ENCODE measurements at regions not wholly inside any gene's neighbourhood (a gene's known extent, or its start where the extent isn't known, plus 50 kb on each side); places are given as distances from the start of the nearest gene placed in this dataset.
"Not testable (repeated sequence)": the region's sequence is repeated elsewhere in the genome, so short reads cannot be mapped to it uniquely, and the experiment has no call there.

DNA sequence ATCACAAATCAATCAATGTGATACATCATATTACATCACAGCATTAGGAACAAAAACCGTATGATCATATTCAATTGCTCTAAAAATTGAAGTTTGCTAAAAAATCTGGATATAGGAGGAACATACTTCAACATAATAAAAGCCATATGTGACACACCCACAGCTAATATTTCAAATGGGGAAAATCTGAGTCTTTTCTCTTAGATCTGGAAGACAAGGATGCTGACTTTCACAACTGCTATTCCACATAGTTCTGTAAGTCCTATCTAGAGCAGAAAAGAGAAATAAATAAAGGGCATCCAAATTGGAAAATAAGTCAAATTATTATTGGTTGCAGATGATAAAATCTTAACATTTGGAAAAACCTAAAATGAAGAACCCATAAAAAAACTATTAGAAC lies 256.8 kb upstream of the SGO1 start:
- no peak overlapping the region for H3K4me3 ChIP-seq
- H3K27ac ChIP-seq: no peak overlapping the region
- H3K9me3 ChIP-seq (replicated peaks in 1 of 11): no peaks in the 10 kb centered on the region
- H3K4me2 ChIP-seq: no peak overlapping the region
- no peaks in the 10 kb centered on the region for H3K27me3 ChIP-seq
- no peaks in the 10 kb centered on the region for H3K36me3 ChIP-seq
- TF ChIP-seq Cebpa-rat (IDR thresholded peaks at IDR 0.05): no peak
- no peak overlapping the region for H3K9ac ChIP-seq
- H4K20me1 ChIP-seq: no peaks in the 10 kb centered on the region
- H3K4me1 ChIP-seq: no peaks in the 10 kb centered on the region

DNA sequence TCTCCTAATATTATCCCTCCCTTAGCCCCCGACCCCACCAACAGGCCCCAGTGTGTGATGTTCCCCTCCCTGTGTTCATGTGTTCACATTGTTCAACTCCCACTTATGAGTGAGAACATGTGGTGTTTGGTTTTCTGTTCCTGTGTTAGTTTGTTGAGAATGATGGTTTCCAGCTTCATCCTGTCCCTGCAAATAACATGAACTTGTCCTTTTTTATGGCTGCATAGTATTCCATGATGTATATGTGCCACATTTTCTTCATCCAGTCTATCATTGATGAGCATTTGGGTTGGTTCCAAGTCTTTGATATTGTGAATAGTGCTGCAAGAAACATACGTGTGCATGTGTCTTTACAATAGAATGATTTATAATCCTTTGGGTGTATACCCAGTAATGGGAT lies 241.3 kb upstream of the SGO1 start:
- not testable (repeated sequence) for H3K36me3 ChIP-seq, H3K4me1 ChIP-seq, H4K20me1 ChIP-seq, H3K4me3 ChIP-seq, H3K4me2 ChIP-seq, H3K27ac ChIP-seq, H3K27me3 ChIP-seq, H3K9ac ChIP-seq
- H3K9me3 ChIP-seq (replicated peaks in 1 of 11): peaks cover 0 to 17% (median 3%) of the 10 kb centered on the region in 11 experiments; a peak in 9 of 22 replicates

DNA sequence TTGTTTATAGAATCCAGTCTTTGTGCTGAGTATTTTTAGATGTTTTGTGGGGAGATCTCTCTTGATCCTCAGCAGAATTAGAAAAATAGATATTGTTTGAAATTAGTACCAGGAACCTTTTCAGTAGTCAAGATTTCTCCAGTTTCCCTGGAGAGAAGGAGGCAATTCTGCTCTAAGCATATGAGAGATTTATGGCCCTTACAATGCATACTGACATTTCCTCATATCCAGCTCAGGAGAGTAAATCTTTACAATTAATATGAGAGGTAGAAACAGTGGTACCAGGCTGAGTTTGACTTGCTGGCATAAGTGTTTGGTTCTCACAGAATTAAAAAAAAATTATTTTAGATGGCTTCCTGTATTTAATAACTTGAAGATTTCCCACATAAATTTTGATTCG lies 239.1 kb upstream of the SGO1 start:
- no peak for TF ChIP-seq Cebpa-rat (IDR thresholded peaks at IDR 0.05)
- Histone ChIP-seq H4K20me1 (no peaks in the 10 kb centered on the region), H3K36me3 (no peaks in the 10 kb centered on the region), H3K9me3 (replicated peaks in 1 of 11) (peaks cover 0 to 17% (median 3%) of the 10 kb centered on the region in 11 experiments; a peak in 9 of 22 replicates), H3K4me3 (no peak overlapping the region), H3K27ac (no peak overlapping the region), H3K9ac (no peak overlapping the region), H3K27me3 (no peaks in the 10 kb centered on the region), H3K4me1 (no peaks in the 10 kb centered on the region), H3K4me2 (no peak overlapping the region)

DNA sequence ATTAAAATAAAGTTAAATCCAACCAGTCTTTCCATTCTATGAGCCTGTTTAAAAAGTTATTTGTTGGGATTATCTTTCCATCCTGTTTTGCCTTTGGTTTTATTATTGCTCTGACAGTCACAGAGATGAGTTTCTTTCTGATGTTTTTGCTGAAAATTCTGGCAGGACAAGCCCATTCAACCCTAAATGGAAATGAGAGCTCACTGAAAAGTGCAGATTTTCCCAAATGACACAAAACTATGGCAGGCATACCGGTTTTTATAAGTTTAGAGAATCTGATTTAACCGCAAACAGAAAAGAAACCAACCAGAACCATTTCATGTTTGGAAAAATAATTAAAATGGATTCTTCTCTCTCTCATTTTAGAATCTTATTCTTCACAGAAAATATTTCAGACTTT lies 238.1 kb upstream of the SGO1 start:
- Histone ChIP-seq H3K4me1 (no peaks in the 10 kb centered on the region), H4K20me1 (no peaks in the 10 kb centered on the region), H3K9me3 (replicated peaks in 1 of 11) (peaks cover 0 to 17% (median 3%) of the 10 kb centered on the region in 11 experiments; a peak in 9 of 22 replicates), H3K4me3 (no peak overlapping the region), H3K27me3 (no peaks in the 10 kb centered on the region), H3K27ac (no peak overlapping the region), H3K9ac (no peak overlapping the region), H3K4me2 (no peak overlapping the region), H3K36me3 (no peaks in the 10 kb centered on the region)
- TF ChIP-seq Cebpa-rat (IDR thresholded peaks at IDR 0.05): no peak

DNA sequence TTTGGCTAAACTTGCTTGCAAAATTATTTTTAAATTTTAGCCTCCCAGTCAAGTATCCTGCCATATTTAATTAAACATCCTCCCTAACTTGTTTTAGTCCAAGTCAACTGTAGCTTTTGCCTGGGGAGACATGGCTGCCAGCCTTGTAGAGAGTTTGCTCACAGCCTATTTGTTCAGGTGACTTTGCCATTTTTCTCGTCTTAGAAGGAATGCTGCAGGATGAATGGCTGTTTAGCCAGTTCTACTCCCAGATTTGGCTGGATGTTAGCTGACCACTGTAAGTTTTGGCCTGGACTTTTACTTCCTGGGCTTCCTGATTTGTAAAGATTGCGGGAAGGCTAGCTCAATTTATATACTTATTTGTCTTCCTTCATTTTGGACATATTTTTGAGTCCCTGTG lies 236.4 kb upstream of the SGO1 start:
- Histone ChIP-seq H3K9ac (no peak overlapping the region), H3K36me3 (no peaks in the 10 kb centered on the region), H4K20me1 (no peaks in the 10 kb centered on the region), H3K27me3 (no peaks in the 10 kb centered on the region), H3K4me3 (no peak overlapping the region), H3K4me1 (no peaks in the 10 kb centered on the region), H3K27ac (no peak overlapping the region), H3K9me3 (replicated peaks in 1 of 11) (peaks cover 0 to 10% (median 0%) of the 10 kb centered on the region in 11 experiments; a peak in 9 of 22 replicates), H3K4me2 (no peak overlapping the region)
- TF ChIP-seq Cebpa-rat (IDR thresholded peaks at IDR 0.05): no peak

DNA sequence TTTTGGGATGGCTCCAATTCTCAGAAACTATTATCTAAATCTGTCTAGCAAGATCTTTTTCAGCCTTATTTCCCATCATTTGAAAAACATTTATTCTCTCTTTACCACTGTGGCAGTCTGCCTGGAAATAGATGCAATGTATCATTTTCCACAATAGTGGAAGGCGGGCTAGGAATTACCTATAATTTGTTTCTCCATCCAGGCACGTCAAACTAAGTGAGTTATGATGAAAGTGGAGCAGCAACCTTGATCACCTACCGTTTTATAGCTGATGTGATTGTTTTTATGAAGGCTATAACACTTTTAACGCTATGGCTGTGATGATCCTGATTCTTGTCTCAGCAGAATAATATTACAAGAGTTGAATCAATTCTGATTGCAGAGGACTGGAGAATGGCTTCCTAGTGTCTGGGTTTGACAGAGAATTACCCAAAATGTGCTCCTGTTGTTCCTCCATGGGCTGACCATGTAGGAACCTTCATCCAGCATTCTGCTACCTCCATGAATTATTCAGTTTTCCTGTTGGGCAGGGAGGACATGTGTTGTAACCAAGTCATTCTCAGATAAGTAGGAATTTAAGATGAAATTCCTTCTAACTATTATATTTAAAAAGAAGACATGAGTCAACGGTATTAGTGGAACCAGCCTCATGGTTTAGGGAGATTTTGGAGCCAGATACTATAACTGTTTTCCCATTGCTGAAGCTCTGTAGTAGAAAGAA lies 231.5 kb upstream of the SGO1 start:
- Histone ChIP-seq H3K36me3 (no peaks in the 10 kb centered on the region), H3K4me2 (no peak overlapping the region)

DNA sequence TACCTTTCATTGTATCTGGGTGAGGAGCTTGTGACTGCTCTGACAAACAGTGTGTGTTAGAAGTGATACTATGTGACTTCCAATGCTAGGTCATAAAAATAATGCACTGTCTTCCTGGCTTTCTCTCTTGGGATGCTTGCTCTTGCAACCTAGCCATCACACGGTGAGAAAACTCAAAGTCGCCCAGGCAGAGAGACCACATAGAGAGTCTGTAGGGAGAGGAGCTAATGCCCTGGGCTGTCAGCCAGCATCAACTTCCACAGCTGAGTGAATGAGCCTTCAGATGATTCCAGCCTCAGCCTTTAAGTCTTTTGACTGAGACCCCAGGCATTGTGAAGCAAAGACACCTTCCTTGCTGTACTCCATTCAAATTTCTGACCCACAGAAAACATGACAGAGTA lies 220.6 kb upstream of the SGO1 start:
- H3K9me3 ChIP-seq (replicated peaks in 1 of 11): no peaks in the 10 kb centered on the region

More for the DNA sequence above, 231.5 kb upstream of the SGO1 start:
- Histone ChIP-seq H3K27ac (no peak overlapping the region), H4K20me1 (no peaks in the 10 kb centered on the region), H3K4me3 (no peak overlapping the region), H3K27me3 (no peaks in the 10 kb centered on the region), H3K9ac (no peak overlapping the region), H3K9me3 (replicated peaks in 1 of 11) (no peaks in the 10 kb centered on the region), H3K4me1 (no peaks in the 10 kb centered on the region)
- TF ChIP-seq Cebpa-rat (IDR thresholded peaks at IDR 0.05): no peak

DNA sequence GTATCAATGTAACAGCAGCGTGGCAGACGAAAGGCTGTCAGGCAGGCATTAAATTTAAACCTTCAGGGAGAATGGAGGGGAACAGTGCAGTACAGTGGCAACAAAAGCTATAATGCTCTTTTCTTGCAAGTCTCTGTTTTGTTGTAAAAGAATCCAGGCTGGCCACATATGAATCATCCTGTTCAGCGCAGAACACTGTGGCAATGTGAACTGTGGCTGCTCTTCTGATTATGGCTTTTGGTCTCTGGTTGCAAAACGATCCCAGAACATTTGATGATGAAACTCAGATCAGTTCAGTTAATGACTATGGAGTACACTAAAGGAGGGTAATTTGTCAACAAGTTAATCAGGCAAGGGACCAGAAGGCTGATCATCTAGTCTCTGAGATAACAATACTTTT lies 219.7 kb upstream of the SGO1 start:
- TF ChIP-seq Cebpa-rat (IDR thresholded peaks at IDR 0.05): no peak
- Histone ChIP-seq H3K27ac (no peak overlapping the region), H3K4me1 (peaks cover 0 to 6% (median 0%) of the 10 kb centered on the region in 10 experiments; a peak in 1 of 20 replicates), H3K9ac (no peak overlapping the region), H3K36me3 (no peaks in the 10 kb centered on the region), H3K4me3 (no peak overlapping the region), H3K9me3 (replicated peaks in 1 of 11) (no peaks in the 10 kb centered on the region), H3K27me3 (no peaks in the 10 kb centered on the region), H3K4me2 (no peak overlapping the region), H4K20me1 (no peaks in the 10 kb centered on the region)

More for the DNA sequence above, 220.6 kb upstream of the SGO1 start:
- H3K4me3 ChIP-seq: no peak overlapping the region
- H3K36me3 ChIP-seq: no peaks in the 10 kb centered on the region
- H3K4me2 ChIP-seq: no peak overlapping the region
- peaks cover 0 to 6% (median 0%) of the 10 kb centered on the region in 10 experiments; a peak in 1 of 20 replicates for H3K4me1 ChIP-seq
- no peak overlapping the region for H3K9ac ChIP-seq
- H3K27me3 ChIP-seq: no peaks in the 10 kb centered on the region
- no peak for TF ChIP-seq Cebpa-rat (IDR thresholded peaks at IDR 0.05)
- no peaks in the 10 kb centered on the region for H4K20me1 ChIP-seq
- no peak overlapping the region for H3K27ac ChIP-seq

DNA sequence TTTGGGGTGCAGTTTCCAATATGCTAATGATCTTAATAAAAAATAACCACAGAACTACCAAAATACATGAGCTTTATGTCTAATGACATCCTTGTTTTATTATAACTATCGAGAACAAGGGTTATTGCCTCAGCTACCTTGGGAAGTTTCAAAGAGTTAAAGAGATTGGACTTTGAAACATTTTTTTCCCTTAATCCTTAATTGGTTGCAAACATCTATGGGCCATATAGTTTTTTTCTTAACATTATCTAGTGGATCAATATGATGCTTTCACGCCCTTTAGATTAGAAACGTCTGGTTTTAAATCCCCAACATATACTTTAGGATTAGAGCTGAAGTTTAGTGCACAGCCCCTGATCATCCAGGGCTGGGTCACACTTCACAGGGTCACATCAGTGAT lies 219.2 kb upstream of the SGO1 start:
- no peak overlapping the region for H3K4me3 ChIP-seq
- no peaks in the 10 kb centered on the region for H3K36me3 ChIP-seq
- no peak overlapping the region for H3K4me2 ChIP-seq
- H3K27ac ChIP-seq: no peak overlapping the region
- H3K4me1 ChIP-seq: peaks cover 0 to 6% (median 0%) of the 10 kb centered on the region in 10 experiments; a peak in 1 of 20 replicates
- no peaks in the 10 kb centered on the region for H3K9me3 ChIP-seq (replicated peaks in 1 of 11)
- H3K27me3 ChIP-seq: no peaks in the 10 kb centered on the region
- H4K20me1 ChIP-seq: no peaks in the 10 kb centered on the region
- no peak overlapping the region for H3K9ac ChIP-seq
- no peak for TF ChIP-seq Cebpa-rat (IDR thresholded peaks at IDR 0.05)

DNA sequence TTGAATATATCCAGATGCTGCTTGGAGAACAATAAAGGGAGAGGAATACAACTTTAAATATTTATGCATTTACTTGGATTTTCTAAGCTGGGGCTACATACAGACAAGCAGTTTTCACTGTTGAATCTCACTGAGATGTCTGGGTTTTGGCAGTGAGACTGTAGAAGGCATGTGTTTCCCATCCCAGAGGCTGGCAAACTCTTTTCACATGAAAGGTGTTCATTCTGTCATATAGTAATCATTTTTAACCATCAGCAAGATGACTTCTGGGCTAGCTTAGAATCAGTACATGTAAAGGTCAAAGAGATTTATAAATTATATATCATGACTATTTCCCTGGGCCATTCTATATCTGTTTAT lies 218.7 kb upstream of the SGO1 start:
- no peak for TF ChIP-seq Cebpa-rat (IDR thresholded peaks at IDR 0.05)
- H3K36me3 ChIP-seq: no peaks in the 10 kb centered on the region
- no peak overlapping the region for H3K9ac ChIP-seq
- no peaks in the 10 kb centered on the region for H3K9me3 ChIP-seq (replicated peaks in 1 of 11)
- H3K4me3 ChIP-seq: no peak overlapping the region
- H4K20me1 ChIP-seq: no peaks in the 10 kb centered on the region
- H3K4me2 ChIP-seq: no peak overlapping the region
- H3K27me3 ChIP-seq: no peaks in the 10 kb centered on the region
- H3K27ac ChIP-seq: no peak overlapping the region
- peaks cover 0 to 6% (median 0%) of the 10 kb centered on the region in 10 experiments; a peak in 1 of 20 replicates for H3K4me1 ChIP-seq

Data from BLaER1 treated with 17β-estradiol and CSF1 and Interleukin-3, amounts not matched to agents 10 nM and 100 nM (cell line).